HG02642 (cell line): ENCODE measurements at regions not wholly inside any gene's neighbourhood (a gene's known extent, or its start where the extent isn't known, plus 50 kb on each side); places are given as distances from the start of the nearest gene placed in this dataset.

Experiments
- ATAC-seq: cut with Tn5 transposase; IDR thresholded peaks from one replicate; pipeline ENCODE4 v1.9.1; 2021; ENCODE audit warnings: mild to moderate bottlenecking; ENCODE audit not compliant: unreplicated experiment, poor library complexity

DNA sequence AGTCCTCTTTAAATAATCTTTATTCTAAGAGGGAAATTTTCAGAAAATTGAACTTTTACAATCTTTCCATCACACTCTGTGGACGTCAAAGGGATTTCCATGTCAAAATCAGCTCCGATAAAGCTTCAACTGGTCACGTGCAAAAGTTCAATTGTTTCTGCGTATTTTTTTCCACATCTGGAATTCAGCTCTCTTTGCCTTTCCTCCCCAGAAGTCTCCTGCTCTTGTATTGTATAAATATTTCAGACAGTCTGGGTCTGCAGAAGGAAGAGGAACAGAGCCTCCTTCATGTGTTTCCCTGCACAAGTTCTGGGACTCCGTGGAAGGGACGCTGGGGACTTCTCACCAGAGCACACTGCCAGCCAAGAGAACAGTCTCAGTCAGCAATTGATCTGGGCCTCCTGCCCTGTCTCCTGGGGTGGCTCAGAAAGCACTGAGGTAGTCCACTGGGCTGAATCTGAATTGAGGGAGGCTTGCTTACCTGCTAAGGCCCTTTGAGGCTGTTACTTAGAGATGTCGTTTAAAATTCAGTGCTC, 251.5 kb downstream of the TFCP2L1 start:
- no peak for ATAC-seq

DNA sequence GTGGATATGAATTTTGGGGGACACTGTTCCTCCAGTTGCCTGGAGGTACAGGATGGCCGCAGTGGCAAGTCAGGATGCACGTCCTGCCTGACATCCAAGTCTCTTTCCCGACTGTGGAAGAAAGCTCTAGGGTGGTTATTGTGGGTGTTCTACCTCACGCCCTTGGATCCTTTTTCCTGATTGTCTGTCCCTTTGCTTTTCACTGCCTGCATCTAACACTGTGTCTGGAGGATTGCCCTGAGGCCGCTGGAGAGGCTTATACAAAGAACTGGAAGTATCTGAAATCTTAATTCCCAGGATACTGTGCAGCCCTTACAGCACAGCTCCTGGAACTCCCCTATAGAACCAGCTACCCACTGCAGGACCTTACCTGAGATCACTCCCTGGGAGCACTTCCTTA, 250.5 kb downstream of the TFCP2L1 start:
- ATAC-seq: no peak

DNA sequence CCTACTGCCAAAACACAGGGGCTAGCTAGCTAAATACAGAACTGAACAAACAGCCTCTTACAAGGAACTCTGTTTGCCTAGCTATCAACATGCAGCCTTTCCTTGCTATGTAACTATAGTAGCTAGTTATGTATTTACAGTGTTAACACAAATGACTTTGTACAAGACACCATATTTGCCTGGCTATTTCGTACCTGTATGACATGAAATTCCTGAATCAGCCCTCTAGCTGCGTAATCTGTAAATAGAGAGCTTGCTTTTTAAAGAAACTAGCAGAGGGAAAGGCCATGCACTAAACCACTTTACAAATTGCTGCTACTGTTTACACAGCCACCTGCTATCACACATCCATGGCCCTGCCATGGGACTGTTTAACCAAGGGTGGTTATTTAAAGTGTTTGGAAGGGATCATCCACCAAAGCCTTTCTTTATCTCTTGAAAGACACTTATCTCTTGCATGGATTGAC, 248.7 kb downstream of the TFCP2L1 start:
- ATAC-seq: no peak

DNA sequence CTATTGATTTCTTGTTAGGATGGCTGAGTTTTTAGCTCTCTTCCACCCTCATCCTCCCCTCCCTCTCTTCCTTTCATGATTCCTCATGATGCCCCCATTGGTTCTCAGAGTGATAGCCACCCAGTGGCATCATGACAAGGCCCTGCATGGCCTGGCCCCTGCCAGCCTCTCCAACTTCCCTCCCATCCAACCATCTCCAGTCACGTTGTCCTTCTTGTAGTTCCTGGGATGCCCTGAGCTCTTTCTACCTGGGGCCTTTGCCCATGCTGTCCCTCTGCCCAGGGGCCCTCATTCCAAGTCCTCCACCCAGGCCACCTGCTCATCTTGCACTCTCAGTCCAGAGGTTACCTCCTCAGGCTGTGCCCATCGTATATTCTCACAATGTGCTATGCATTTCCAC, 247.5 kb downstream of the TFCP2L1 start:
- ATAC-seq: no peak

DNA sequence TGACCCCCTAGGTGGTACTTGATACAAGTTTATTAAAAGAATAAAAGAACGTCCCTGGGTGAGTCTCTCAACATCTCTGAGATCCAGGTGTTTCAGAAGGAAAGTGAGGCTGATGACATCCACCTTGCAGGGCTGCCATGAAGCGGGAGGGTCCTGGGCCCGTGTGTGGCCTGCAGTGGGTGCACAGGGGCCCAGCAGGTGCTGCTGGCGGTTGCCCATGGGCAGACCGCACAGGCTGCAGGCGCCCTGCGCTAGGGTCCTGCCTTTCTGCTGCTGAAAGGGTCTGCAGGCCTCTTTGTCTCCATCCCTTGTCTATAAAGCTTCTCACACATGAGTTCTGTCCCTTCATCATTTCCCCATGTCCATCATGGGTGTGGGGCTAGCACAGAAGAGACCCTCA, 247.0 kb downstream of the TFCP2L1 start:
- ATAC-seq: no peak

DNA sequence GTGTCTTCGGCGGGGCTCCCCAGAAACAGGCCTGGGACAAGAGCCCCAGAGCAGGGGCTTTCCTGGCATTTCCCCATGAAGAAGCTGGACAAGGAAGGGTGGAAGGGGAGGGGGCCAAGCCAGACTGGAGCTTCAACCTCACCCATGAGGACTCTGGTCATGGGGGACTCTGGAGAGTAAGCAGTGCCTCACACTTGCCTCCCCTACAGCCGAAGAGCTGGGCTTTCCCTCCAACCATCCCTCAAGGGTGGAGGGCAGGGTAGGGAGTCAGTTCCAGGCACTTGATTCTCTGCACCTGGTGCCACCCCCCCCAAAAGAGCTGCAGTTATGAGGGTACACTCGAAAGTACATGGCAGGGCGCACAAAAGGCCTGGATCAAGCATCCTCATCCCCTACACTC, 246.6 kb downstream of the TFCP2L1 start:
- ATAC-seq: no peak

DNA sequence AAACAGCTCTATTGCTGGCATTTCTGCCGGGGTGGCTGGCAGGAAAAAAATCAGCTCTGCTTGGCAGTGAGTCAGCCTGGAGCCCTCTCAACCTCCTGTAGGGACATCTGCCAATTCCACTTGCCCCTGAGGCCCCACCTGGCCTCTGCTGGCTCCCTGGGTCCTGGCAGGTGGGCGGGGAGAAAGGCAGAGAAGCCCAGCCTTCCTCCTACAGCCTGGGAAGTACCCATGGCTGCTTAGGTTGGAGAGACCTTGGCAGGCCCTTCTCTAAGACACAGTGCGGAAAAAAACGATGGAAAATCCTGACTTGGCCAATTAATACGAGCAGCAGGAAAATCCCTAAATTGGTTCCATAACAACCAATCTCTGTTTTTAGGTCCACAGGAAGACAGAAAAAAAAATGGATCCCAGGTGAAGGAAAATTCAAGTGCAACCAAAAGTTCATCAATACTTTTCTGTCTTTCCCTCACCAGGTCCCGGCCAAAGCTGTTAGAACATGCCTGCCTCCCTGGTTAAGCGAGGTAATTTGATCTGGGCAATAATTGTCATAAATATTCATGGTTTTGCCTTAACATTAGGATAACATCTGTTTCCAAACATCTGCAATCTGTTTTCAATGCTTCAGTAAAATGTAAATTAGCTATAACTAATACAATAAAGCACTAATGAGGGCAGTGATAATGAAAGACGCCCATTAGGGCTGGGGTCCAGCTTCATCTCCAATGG, 245.9 kb downstream of the TFCP2L1 start:
- ATAC-seq: no peak

DNA sequence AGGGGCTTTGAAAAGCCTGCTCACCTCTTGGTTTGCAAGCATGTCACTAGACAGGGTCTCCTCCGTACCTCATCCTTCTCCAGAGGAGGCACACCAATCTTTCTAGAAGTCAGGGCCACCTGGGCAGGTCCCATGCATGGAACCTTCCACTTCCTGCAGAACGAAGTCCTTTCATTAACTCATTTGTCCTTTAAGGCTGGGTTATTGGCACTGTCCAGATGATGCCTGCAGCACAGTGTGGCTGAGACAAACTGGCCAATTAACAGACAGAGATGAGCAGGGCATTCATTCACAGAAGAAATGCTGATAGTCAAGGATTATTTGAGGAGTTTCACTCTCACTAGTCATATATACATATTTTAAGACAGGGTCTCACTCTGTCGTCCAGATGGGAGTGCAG, 245.3 kb downstream of the TFCP2L1 start:
- no peak for ATAC-seq

DNA sequence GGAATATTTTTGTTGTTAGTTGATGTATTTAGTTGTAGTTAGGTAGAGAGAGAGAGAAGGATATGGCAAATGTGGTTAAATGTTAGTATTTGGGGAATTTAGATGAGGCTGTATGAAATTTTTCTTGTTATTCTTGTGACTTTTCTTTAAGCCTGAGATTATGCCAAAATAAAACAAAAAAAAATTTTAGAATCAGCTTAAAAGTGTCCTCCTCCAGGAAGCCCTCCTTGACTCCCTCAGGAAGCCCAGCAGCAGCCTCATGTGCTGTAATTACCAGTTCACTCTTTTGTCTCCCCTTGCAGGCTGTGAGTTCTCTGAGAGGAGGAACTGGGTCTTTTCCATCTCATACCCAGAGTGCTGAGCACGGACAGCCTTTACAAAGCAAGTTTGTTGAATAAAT, 243.5 kb downstream of the TFCP2L1 start:
- ATAC-seq: no peak

DNA sequence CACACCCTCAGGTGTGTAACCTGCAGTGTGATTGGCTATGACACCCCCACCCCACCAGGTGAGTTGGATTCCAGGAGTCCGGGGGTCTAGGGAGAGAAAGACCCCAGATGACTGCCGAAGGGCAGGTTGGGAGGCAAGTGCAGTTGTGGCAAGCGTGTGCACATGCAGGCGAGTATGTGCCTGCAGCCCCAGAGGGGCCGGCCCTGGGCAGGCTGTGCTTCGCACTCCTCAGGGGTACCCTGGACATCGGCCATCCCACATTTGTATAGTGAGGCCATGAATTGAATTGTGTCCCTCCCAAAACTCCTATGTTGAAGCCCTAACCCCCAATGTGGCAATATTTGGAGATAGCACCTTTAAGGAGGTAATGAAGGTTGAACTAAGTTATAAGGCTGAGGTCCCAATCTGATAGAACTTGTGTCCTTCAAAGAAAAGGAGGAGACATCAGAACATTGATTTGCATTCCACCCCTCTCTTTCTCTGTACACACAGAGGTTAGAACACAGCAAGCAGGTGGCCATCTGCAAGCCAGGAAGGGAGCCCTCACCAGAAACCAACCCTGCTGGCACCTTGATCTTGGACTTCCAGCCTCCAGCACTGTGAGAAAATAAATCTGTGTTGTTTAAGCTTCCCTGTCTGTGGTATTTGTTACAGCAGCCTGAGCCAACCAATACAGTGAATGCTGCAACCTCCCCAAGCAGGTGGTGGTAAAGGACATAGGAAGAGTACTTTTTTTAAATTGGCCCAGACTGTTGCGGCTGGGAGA, 241.8 kb downstream of the TFCP2L1 start:
- no peak for ATAC-seq

DNA sequence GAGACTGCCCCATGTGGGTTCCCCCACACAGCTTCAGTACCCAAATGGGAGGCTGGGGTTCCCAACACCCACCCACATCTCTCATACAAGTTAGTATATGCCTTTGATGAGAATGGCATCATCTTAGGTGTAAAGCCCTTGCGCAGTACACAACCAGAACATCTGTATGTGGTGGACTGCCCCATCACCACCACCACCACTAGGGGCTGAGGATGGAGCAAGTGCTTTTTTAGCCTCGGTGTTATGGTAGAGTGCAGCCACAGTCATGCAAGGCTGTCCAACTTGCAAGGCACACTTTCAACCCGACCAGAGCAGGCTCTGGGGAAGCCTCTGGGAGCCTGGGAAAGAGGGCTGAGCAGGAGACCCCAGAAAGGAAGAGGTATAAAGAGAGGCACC, 241.2 kb downstream of the TFCP2L1 start:
- no peak for ATAC-seq

DNA sequence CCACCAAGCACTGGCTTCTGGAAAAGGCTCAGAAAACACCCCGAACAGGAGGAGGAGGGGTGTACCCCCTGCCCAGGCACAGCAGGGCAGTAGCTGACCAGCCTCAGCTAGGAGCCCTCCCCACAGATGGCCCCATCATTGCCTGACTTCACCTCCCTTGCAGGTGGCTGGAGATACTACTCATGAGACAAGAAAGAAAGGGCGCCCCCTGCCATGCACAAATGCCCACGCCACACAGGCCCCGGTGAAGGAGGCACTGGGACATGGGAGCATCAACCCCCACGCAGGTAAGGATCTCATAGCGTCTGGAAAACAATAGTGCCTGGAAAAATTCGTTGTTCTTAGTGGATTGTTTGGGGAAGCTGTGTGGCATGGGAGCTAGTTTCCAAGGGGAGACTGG, 240.6 kb downstream of the TFCP2L1 start:
- ATAC-seq: no peak

DNA sequence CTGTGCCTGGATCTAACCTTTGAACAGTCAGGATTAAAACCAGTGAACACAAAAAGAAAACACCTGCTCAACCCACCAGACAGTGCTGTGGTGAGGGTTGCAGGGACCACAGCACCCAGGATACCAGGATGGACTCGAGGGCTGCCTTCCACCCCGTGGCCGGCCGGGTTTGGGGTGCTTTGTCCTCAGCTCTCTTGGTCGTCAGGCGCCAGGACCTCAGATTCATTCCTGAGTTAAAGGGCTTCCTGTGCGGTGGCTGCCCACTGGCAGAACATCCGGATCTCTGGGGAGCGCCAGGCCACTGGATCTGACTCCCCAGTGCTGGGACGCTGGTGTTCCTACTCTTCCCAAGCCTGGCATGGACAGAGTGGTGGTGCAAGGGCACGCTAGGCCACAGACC, 239.8 kb downstream of the TFCP2L1 start:
- ATAC-seq: no peak

DNA sequence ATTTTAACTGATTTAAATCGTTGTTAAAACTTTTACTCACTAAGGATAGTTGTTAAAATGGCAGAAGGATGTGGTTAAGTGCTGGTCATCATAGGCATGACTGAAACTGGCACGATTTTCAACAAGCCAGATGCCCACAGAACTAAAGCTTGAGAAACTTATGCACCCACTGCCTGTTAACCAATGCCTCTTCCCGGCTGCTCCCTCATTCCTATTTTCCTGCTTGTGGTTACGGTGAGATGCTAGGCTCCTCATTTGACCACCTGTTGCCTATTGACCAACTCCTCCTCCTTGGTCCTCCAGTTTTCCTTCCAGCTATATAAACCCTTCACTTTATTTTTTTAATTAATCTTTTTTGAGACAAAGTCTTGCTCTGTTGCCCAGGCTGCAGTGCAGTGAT, 238.7 kb downstream of the TFCP2L1 start:
- no peak for ATAC-seq

DNA sequence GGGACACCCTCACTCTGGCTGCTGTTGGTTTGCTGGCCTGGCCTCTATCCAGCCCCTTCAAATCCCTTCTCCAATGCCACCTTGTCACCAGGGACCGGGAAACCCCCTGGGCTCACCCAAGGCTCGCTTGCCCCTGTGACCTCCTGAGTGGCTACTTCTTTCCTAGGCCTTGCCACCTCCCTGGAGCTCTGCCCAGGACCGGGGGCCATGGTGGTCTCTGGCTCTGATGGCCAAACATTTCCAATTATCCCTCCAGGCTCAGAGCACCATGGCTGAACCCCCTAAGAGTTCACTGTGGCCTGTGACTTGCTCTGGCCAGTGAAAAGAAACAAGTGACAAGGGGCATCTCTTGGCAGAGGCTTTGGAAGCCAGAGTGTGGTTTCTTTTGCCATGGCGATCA, 237.6 kb downstream of the TFCP2L1 start:
- no peak for ATAC-seq

DNA sequence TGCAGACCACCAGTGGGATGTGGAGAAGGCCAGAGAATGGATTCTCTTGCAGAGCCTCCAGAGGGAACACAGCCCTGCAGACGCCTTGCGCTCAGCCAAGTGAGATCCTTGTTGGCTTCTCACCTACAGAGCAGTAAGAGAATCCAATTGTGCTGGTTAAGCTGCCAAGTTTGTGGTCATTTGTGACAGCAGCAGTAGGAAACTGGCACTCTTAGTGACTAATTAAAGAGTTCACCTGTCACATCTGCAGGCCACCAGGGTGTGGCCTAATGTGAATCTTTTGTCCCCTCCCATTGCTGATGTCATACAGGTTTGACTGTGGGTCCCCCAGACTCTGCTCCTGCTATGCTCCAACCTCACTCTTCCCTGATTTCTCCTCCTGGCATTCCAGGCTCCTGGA, 235.9 kb downstream of the TFCP2L1 start:
- ATAC-seq: no peak

DNA sequence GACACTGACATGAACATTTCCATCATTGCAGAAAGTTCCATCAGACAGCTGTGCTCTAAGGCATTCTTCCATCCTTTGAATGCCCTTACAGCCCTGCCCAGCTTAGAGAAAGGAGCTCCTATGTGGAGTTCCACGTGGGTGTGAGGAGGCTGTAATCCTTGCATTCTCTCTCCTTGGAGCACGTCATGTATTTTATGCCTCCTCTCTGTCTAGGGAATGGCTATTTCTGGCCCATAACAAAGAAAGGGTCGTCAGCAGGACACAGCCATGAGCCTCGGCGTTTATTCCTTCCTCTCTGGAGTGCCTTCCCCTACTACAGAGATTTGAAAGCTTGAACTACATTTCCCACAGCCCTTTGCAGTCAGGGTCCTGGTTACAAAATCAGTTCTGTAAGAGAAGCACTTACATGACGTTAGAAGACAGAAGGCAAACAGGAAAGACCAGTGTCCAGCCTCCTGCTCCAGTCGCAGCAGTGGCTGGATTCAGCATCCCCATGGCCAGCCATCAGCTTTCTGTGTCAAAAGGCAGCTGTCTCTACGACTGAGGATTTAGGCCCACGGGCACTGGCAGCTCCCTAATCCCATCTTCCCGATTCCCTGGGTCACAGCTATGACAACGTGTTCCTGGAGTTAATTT, 234.9 kb downstream of the TFCP2L1 start:
- ATAC-seq: no peak

DNA sequence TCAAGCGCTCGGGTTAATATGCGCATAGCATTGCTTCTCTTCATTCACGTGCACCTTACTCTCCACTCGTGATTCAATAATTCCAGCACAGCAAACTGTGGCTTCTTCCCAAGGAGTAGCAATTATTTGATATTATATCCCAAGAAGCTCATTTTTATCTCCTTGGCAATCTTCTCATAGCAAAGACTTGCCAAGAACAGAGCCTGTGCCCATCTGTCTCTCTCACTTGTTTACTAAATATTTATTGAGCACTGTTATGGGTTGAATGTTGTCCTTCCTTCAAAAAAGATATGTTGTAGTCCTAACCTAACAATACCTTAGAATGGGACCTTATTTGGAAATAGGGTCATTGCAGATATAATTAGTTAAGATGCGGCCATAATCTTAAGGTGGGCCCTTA, 233.7 kb downstream of the TFCP2L1 start:
- no peak for ATAC-seq

DNA sequence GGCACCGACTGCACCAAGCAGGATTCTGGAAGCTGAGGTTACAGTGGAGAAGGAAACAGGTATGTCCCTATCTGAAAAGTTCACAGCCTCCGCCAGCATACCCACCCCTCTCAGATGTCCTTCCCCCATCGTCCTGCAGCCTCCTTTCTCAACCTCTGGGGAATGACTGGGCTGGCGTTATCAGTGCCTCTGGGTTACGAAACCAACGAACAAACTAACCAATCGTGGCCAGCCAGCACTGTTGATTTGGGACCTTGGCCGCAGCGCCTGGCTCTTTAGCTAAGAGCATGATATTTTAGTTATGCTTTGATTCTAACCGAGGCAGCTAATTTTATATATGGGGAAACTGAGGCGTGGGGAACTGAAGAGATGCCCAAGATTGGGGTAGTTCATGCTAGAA, 233.0 kb downstream of the TFCP2L1 start:
- ATAC-seq: no peak

DNA sequence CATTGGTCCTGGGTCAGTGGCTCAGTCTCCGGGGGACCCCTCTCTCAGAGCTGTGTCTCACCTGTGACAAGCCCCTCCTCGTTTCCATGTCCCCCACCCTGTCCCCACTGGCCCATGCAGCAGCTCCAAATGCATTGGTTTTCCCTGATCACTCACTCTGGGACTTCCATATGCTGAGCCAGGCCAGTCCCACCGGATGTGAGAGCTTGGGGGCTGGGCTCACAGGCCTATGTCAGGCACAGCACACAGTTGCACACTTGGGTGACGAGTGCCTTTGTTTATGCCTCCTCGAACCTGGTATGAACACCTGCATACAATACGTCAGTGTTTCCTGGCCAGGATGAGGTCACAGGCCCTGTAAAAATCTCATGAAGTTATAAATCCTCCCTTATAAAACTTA, 232.5 kb downstream of the TFCP2L1 start:
- no peak for ATAC-seq

DNA sequence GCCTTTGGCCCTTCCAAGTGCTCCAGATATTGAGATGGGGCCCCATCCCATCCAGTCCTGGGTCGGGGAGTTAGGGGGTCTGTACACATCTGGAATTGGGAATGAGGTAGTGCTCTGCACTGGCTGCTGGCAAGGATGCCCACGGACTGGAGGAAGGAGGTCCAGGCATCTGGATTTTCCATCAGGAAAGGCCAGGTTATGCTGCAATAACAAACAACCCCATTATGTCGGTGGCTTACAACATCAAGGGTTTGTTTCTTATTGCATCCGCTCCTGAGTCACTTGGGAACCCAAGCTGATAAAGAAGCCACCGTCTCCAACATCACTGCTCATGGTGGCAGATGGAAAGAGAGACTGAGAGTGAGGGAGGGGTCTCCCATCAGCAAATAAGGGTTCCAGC, 229.9 kb downstream of the TFCP2L1 start:
- no peak for ATAC-seq
